HCT116 (cell line): ENCODE measurements at regions not wholly inside any gene's neighbourhood (a gene's known extent, or its start where the extent isn't known, plus 50 kb on each side); places are given as distances from the start of the nearest gene placed in this dataset.

Experiments used
- CTCF ChIP-seq, 3 experiments: fragments of 200-600 bp in 1 of 3; sonication (generic) in 1 of 3; IDR thresholded peaks in 2 of 3; conservative IDR thresholded peaks in 1 of 3; 2 replicates each; pipeline ENCODE4 v1.5.1; 2012 to 2017; ENCODE audit warnings: low read depth in 2 of 3, low read length in 2 of 3, antibody characterized with exemption in 1 of 3, borderline replicate concordance in 1 of 3, control low read depth in 1 of 3, mild to moderate bottlenecking in 1 of 3, mixed read lengths in 1 of 3, mixed run types in 1 of 3, moderate library complexity in 1 of 3; ENCODE audit not compliant: insufficient read depth in 1 of 3
- EZH2 ChIP-seq: fragments of 200-600 bp; sonication (generic); IDR thresholded peaks from 2 replicates; pipeline ENCODE4 v1.6.1; 2017; ENCODE audit warnings: antibody characterized with exemption, mixed run types
- REST ChIP-seq: IDR thresholded peaks from 2 replicates; pipeline ENCODE4 v1.6.1; 2012; ENCODE audit warnings: low read depth

- TF ChIP-seq REST (no peak), EZH2 (no peak), CTCF (IDR thresholded peaks at IDR 0.05 in 2 of 3, conservative IDR thresholded peaks at IDR 0.05 in 1 of 3; ENCODE audit: borderline replicate concordance in 1 of 3, insufficient read depth in 1 of 3, low read depth in 2 of 3, low read length in 2 of 3) (no peak)
Measured at GRCh38 chr2:208548700-208549099, 142.1 kb downstream of the PTH2R start.
